GM23248 (cell line): ENCODE measurements at regions not wholly inside any gene's neighbourhood (a gene's known extent, or its start where the extent isn't known, plus 50 kb on each side); places are given as distances from the start of the nearest gene placed in this dataset.

Source experiments
- DNase-seq: peaks from one replicate; pipeline ENCODE4 v3.0.0-alpha.2; 2015
- H2AFZ ChIP-seq: fragments of 200-600 bp; sonication (generic); 2 replicates; pipeline ENCODE4 v1.6.1; 2016; ENCODE audit warnings: antibody characterized with exemption
- H3F3A ChIP-seq: fragments of 200-600 bp; sonication (generic); 2 replicates; pipeline ENCODE4 v1.6.1; 2016; ENCODE audit warnings: mild to moderate bottlenecking, antibody characterized with exemption, mixed run types; ENCODE audit not compliant: insufficient read depth
- H3K27ac ChIP-seq: fragments of 200-600 bp; sonication (generic); 2 replicates; pipeline ENCODE4 v1.5.1; 2016; ENCODE audit warnings: mild to moderate bottlenecking
- H3K27me3 ChIP-seq: fragments of 200-600 bp; sonication (generic); replicated peaks from 2 replicates; pipeline ENCODE4 v1.6.1; 2016; ENCODE audit warnings: mild to moderate bottlenecking; ENCODE audit not compliant: insufficient read depth
- H3K36me3 ChIP-seq: fragments of 200-600 bp; sonication (generic); 2 replicates; pipeline ENCODE4 v1.6.1; 2016; ENCODE audit warnings: low read depth, mild to moderate bottlenecking
- H3K4me1 ChIP-seq: fragments of 200-600 bp; sonication (generic); 2 replicates; pipeline ENCODE4 v1.6.1; 2016; ENCODE audit warnings: mild to moderate bottlenecking; ENCODE audit not compliant: insufficient read depth
- H3K4me2 ChIP-seq: fragments of 200-600 bp; sonication (generic); one replicate; pipeline ENCODE4 v1.6.1; 2016; ENCODE audit warnings: mild to moderate bottlenecking; ENCODE audit not compliant: unreplicated experiment
- H3K4me3 ChIP-seq: fragments of 200-600 bp; sonication (generic); 2 replicates; pipeline ENCODE4 v1.5.1; 2016; ENCODE audit warnings: mild to moderate bottlenecking
- H3K79me2 ChIP-seq: fragments of 200-600 bp; sonication (generic); 2 replicates; pipeline ENCODE4 v1.6.1; 2016; ENCODE audit warnings: mild to moderate bottlenecking; ENCODE audit not compliant: insufficient read depth
- H3K9ac ChIP-seq: fragments of 200-600 bp; sonication (generic); 2 replicates; pipeline ENCODE4 v1.6.1; 2016; ENCODE audit warnings: mild to moderate bottlenecking
- H3K9me2 ChIP-seq: fragments of 200-600 bp; sonication (generic); 2 replicates; pipeline ENCODE4 v1.6.1; 2016; ENCODE audit warnings: mixed run types, mild to moderate bottlenecking, moderate library complexity; ENCODE audit not compliant: insufficient read depth
- H3K9me3 ChIP-seq: fragments of 200-600 bp; sonication (generic); one replicate; pipeline ENCODE4 v1.6.1; 2017; ENCODE audit warnings: low read depth
- H4K20me1 ChIP-seq: fragments of 200-600 bp; sonication (generic); 2 replicates; pipeline ENCODE4 v1.6.0; 2016; ENCODE audit not compliant: insufficient read depth
- EZH2 ChIP-seq: fragments of 200-600 bp; sonication (generic); IDR thresholded peaks from 2 replicates; pipeline ENCODE4 v1.6.1; 2018; ENCODE audit warnings: antibody characterized with exemption, mild to moderate bottlenecking; ENCODE audit not compliant: insufficient read depth, poor library complexity, severe bottlenecking
- EZH2phosphoT487 ChIP-seq: fragments of 200-600 bp; sonication (generic); IDR thresholded peaks from 2 replicates; pipeline ENCODE4 v1.6.1; 2018; ENCODE audit warnings: antibody characterized with exemption, moderate library complexity, mild to moderate bottlenecking, low read depth; ENCODE audit not compliant: insufficient read depth
- WGBS, 2 experiments: methylation state at CpG; one replicate each; pipeline ENCODE4 v1.1.6; 2015 to 2017; ENCODE audit warnings: low lambda C conversion rate in 2 of 2, low coverage in 1 of 2; ENCODE audit errors: missing lambda C conversion rate in 2 of 2; 5-methylcytosine and 5-hydroxymethylcytosine counted together
- in situ Hi-C: fragments of 300-500 bp; cut with MboI; formaldehyde crosslinking; loops from 2 replicates; pipeline ENCODE4 v1.15.0; 2020

- DNase-seq, result no peak
- Histone ChIP-seq H3K27me3 (no peaks in the 10 kb centered on the region), H3K27ac (no peak overlapping the region), H3F3A (no peaks in the 10 kb centered on the region), H3K9ac (no peak overlapping the region), H3K79me2 (no peaks in the 10 kb centered on the region), H3K9me3 (no peaks in the 10 kb centered on the region), H3K4me1 (no peaks in the 10 kb centered on the region), H3K9me2 (no peaks in the 10 kb centered on the region), H4K20me1 (no peaks in the 10 kb centered on the region), H3K4me2 (no peak overlapping the region), H3K36me3 (no peaks in the 10 kb centered on the region), H3K4me3 (no peak overlapping the region), H2AFZ (no peak overlapping the region)
- WGBS, 2 experiments, result 63 to 64% methylated on average over 4 of the region's 4 CpGs
- no peak for TF ChIP-seq EZH2
- no peak for TF ChIP-seq EZH2phosphoT487
- in situ Hi-C loops, result no loop called here
Observed at GRCh38 chr2:163428187-163428586, 307.6 kb downstream of the FIGN start.

- Histone ChIP-seq H3K9me3 (no peaks in the 10 kb centered on the region), H3K4me3 (no peak overlapping the region), H3K4me1 (no peaks in the 10 kb centered on the region), H3K27ac (no peak overlapping the region), H3K9ac (no peak overlapping the region), H3K36me3 (no peaks in the 10 kb centered on the region), H2AFZ (no peak overlapping the region), H3K4me2 (no peak overlapping the region), H3K9me2 (peaks cover 7% of the 10 kb centered on the region; the same call in 1 of the 2 replicates), H3K27me3 (no peaks in the 10 kb centered on the region), H3F3A (no peaks in the 10 kb centered on the region), H4K20me1 (no peaks in the 10 kb centered on the region), H3K79me2 (no peaks in the 10 kb centered on the region)
- in situ Hi-C loops, result no loop called here
- DNase-seq, result no peak
- WGBS, 2 experiments, result 83 to 85% methylated on average over 2 of the region's 2 CpGs
- no peak for TF ChIP-seq EZH2phosphoT487
Observed at GRCh38 chr2:163420604-163421003, 315.2 kb downstream of the FIGN start.

GRCh38 chr2:163419000-163419830 lies 316.6 kb downstream of the FIGN start:
- H3K9me2 ChIP-seq, result peaks cover 7% of the 10 kb centered on the region; the same call in 1 of the 2 replicates
- no peaks in the 10 kb centered on the region for H3K9me3 ChIP-seq
- no peak overlapping the region for H3K4me2 ChIP-seq
- no peaks in the 10 kb centered on the region for H3K4me1 ChIP-seq
- DNase-seq, result peak; percentile 14
- no peak overlapping the region for H2AFZ ChIP-seq
- in situ Hi-C loops, result no loop called here
- H3K27me3 ChIP-seq, result no peaks in the 10 kb centered on the region
- H4K20me1 ChIP-seq, result no peaks in the 10 kb centered on the region
- TF ChIP-seq EZH2phosphoT487 (no peak), EZH2 (no peak)
- H3K27ac ChIP-seq, result no peak overlapping the region
- WGBS, 2 experiments, result 39 to 44% methylated on average over 4 of the region's 4 CpGs
- no peak overlapping the region for H3K4me3 ChIP-seq
- H3K79me2 ChIP-seq, result no peaks in the 10 kb centered on the region
- H3K9ac ChIP-seq, result no peak overlapping the region
- no peaks in the 10 kb centered on the region for H3F3A ChIP-seq
- no peaks in the 10 kb centered on the region for H3K36me3 ChIP-seq

- Histone ChIP-seq H3K27me3 (no peaks in the 10 kb centered on the region), H3F3A (no peaks in the 10 kb centered on the region), H3K27ac (no peak overlapping the region), H3K4me3 (no peak overlapping the region), H3K4me1 (no peaks in the 10 kb centered on the region), H3K4me2 (no peak overlapping the region), H4K20me1 (no peaks in the 10 kb centered on the region), H3K9ac (no peak overlapping the region), H2AFZ (no peak overlapping the region), H3K36me3 (no peaks in the 10 kb centered on the region), H3K9me2 (peaks cover 7% of the 10 kb centered on the region; the same call in 1 of the 2 replicates), H3K79me2 (no peaks in the 10 kb centered on the region), H3K9me3 (no peaks in the 10 kb centered on the region)
- no peak for TF ChIP-seq EZH2phosphoT487
- no peak for TF ChIP-seq EZH2
- in situ Hi-C loops, result no loop called here
- DNase-seq, result no peak
- 77 to 78% methylated on average over 2 of the region's 2 CpGs for WGBS, 2 experiments
Observed at GRCh38 chr2:163417596-163418337, 318.0 kb downstream of the FIGN start.
